DMS53 (cell line): ENCODE measurements at regions not wholly inside any gene's neighbourhood (a gene's known extent, or its start where the extent isn't known, plus 50 kb on each side); places are given as distances from the start of the nearest gene placed in this dataset.

Source experiments
- DNase-seq: peaks from one replicate; lab custom pipeline; 2025; lab: John Stamatoyannopoulos, UW

DNA sequence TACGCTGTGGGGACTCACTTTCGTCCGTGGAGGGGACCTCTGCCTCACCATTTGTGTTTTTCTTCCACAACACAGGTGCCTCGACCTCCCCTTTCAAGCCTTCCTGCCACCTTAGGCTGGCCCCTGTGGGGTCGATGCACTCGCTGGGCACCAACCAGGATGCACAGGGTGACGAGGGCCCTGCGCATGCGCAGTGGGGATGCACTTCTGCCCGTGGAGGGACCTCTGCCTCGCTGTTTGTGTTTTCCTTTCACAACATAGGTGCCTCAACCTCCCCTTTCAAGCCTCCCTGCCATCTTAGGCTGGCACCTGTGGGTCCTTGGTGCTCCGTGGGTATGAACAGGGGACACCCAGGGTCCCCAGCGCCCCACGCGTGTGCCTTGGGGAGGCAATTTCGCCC lies 356.8 kb downstream of the ALG10 start:
- peak; percentile 22 for DNase-seq

DNA sequence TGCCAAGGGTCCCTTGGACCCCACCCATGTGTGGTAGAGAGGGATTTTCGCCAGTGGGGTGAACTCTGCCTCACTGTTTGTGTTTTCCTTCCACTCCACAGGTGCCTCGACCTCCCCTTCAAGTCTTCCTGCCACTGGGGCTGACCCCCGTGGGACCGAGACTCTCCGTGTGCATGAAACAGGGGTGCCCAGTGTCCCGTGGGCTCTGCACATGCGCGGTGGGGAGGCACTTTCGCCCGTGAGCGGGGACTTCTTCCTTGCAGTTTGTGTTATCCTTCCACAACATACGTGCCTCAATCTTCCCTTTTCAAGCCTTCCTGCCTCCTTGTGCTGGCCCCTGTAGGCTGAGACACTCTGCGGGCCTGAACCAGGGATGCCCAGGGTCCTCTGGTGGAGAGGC lies 362.4 kb downstream of the ALG10 start:
- DNase-seq = no peak

DNA sequence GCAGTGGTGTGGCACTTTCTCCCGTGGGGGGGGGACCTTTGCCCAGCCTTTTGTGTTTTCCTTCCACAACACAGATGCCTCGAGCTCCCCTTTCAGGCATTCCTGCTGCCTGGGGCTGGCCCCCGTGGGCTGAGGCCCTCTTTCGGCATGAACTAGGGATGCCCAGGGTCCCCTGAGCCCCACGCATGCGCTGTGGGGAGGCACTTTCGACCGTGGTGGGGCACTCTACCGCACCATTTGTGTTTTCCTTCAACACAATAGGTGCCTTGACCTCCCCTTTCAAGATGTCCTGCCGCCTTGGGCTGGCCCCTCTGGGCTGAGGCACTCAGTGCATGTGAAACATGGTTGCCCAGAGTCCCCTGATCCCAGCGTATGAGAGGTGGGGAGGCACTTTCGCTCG lies 363.7 kb downstream of the ALG10 start:
- DNase-seq = no peak

DNA sequence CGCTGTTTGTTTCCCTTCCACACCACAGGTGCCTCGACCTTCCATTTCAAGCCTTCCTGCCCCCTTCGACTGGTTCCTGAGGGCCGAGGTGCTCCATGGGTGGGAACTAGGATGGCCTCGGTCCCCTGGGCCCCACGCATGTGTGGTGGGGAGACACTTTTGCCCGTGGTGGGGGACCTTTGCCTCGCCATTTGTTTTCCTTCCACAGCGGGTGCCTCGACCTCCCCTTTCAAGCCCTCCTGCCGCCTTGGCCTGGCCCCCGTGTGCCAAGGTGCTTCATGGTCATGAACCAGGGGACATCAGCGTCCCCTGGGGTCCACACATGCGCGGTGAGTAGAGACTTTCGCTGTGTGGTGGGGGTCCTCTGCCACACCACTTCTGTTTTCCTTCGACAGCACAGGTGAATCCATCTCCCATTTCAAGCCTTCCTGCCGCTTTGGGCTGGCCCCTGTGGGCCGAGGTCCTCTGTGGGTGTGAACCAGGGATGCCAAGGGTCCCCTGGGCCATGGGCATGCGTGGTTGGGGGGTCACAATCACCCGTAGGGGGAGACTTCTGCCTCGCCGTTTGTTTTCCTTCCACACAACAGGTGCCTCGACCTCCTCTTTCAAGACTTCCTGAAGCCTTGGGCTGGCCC lies 364.4 kb downstream of the ALG10 start:
- no peak for DNase-seq

- no peak for DNase-seq
Observed at GRCh38 chr12:34387711-34388635, 365.7 kb downstream of the ALG10 start.

- DNase-seq = no peak
Observed at GRCh38 chr12:34388636-34389377, 366.5 kb downstream of the ALG10 start.

DNA sequence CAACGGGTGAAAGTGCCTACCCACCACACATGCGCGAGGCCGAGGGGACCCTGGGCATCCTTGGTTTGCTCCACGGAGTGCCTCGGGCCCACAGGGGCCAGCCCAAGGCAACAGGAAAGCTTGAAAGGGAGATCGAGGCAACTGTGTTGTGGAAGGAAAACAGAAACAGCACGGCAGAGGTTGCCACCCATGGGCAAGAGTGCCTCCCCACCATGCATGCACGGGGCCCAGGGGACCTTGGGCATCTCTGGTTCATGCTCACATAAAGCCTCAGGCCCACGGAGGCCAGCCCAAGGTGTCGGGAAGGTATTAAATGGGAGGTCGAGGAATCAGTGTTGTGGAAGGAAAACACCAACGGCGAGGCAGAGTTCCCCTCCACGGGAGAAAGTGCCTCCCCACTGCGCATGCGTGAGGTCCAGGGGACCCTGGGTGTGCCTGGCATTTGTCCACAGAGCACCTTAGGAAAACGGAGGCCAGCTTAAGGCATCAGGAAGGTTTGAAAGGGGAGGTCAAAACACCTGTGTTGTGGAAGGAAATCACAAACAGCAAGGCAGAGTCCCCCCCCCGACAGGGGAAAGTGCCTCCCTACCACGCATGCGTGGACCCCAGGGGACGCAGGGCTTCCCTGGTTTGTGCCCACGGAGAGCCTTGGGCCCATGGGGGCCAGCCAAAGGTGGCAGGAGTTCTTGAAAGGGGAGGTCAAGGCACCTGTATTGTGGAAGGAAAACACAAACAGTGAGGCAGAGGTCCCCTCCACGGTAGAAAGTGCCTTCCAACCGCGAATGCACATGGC lies 367.3 kb downstream of the ALG10 start:
- DNase-seq = no peak

DNA sequence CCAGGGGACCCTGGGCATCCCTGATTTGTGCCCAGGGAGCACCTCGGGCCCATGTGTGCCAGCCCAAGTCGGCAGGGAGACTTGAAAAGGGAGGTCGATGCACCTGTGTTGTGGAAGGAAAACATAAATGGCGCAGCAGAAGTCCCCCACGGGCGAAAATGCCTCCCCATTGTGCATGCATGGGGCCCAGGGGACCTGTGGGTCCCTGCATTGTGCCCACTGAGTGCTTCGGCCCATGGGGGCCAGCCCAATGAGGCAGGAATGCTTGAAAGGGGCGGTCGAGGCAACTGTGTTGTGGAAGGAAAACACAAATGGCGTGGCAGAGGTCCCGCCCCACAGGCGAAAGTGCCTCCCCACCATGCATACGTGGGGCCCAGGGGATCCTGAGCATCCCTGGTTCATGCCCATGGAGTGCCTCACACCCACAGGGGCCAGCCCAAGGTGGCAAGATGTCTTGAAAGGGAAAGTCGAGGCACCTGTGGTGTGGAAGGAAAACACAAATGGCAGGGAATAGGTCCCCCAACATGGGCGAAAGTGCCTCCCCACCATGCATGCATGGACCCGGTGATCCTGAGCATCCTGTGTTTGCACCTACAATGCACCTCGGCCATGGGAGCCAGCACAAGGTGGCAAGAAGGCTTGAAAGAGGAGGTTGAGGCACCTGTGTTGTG lies 368.0 kb downstream of the ALG10 start:
- DNase-seq = no peak

DNA sequence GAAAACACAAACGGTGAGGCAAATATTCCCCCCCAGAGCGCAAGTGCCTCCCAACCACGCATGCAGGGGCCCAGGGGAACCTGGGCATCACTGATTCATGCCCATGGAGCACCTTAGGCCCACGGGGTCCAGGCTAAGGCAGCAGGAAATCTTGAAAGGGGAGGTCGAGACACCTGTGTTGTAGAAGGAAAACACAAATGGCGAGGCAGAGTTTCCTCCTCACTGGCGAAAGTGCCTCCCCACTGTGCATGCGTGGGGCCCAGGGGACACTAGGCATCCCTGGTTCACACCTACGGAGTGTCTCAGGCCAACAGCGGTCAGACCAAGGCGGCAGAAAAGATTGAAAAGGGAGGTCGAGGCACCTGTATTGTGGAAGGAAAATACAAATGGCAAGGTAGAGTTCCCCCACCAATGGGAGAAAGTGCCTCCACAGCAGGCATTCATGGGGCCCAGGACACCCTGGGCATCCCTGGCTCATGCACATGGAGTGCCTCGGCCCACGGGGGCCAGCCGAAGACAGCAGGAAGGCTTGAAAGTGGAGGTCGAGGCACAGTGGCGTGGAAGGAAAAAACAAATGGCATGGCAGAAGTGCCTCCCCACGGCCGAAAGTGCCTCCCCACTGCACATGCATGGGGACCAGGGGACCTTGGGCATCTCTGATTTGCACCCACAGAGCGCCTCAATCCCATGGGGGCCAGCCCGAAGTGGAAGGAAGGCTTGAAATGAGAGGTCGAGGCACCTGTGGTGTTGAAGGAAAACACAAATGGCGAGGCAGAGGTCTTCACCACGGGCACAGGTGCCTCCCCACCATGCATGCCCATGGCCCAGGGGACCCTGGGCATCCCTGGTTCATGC lies 368.8 kb downstream of the ALG10 start:
- DNase-seq = no peak

DNA sequence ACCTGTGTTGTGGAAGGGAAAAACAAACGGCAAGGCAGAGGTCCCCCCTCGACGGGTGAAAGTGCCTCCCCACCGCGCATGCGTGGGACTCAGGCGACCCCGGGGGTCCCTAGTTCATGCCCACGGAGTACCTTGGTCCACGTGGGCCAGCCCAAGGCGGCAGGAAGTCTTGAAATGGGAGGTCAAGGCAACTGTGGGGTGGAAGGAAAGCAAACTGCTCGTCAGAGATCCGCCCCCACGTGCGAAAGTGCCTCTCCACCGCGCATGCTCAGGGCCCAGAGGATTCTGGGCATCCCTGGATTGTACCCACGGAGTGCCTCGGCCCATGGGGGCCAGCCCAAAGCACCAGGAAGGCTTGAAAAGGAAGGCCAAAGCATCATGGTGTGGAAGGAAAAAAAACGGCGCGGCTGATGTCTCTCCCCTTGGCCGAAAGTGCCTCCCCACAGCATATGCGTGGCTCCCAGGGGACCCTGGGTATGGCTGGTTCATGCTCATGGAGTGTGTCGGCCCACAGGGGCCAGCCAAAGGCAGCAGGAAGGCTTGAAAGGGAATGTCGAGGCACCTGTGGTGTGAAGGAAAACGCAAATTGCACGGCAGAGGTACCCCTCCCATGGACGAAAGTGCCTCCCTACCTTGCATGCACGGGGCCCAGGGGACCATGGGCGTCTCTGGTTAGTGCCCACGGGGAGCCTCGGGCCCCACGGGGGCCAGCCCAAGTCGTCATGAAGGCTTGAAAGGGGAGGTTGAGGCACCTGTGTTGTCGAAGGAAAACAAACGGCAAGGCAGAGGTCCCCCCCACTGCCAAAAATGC lies 369.7 kb downstream of the ALG10 start:
- DNase-seq = no peak

DNA sequence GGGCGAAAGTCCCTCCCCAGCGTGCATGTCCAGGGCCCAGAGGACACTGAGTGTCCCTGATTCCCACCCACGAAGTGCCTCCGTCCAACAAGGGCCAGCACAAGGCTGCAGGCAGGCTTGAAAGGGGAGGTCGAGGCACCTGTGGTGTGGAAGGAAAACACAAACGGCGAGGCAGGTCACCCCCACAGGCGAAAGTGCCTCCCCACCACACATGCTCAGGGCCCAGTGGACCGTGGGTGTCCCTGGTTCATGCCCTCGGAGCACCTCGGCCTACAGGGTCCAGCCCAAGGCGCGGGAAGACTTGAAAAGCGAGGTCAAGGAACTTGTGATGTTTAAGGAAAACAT lies 370.4 kb downstream of the ALG10 start:
- DNase-seq = no peak

DNA sequence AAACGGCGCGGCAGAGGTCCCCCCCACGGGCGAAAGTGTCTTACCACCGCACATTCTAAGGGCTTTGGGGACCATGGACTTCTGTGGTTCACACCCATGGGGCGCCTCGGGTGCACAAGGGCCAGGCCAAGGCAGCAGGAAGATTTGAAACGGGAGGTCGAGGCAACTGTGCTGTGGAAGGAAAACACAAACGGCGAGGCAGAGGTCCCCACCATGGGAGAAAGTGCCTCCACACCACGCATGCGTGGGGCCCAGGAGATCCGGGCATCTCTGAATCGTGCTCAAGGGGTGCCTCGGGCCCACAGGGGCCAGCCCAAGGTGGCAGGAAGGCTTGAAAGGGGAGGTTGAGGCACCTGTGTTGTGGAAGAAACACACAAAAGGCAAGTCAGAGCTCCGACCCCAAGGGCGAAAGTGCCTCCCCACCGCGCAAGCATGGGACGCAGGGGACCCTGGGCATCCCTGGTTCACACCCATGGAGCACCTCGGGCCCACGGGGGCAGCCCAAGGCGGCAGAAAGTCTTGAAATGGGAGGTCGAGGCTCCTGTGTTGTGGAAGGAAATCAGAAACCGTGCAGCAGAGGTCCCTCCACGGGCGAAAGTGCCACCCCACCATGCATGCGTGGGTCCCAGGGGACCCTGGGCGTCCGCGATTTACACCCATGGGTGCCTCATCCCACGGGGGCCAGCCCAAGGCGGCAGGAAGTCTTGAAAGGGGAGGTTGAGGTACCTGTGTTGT lies 371.0 kb downstream of the ALG10 start:
- no peak for DNase-seq

GRCh38 chr12:34393821-34394150 lies 371.5 kb downstream of the ALG10 start:
- no peak for DNase-seq

DNA sequence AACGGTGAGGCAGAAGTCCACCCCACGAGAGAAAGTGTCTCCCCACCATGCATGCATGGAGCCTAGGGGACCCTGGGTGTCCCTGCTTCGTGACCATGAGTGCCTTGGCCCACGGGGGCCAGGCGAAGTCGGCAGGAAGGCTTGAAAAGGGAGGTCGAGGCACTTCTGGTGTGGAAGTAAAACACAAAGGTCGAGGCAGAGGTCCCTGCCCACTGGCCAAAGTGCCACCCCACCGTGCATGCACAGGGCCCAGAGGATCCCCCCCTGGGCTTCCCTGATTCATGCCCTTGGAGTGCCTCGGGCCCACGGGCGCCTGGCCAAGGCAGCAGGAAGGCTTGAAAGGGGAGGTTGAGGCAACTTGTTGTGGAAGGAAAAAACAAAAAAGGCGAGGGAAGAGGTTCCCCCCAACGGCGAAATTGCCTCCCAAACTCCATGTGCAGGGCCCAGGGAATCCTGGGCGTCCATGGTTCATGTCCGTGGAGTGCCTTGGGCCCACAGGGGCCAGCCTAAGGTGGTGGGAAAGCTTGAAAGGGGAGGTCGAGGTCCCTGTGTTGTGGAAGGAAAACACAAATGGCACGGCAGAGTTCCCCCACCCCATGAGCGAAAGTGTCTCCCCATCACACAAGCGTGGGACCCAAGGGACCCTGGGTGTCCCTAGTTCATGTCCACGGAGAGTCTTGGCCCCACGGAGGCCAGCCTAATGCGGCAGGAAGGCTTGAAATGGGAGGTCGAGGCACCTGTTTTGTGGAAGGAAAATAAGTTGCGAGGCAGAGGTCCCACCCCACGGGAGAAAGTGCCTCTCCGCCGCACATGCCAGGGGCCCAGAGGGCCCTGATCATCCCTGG lies 372.1 kb downstream of the ALG10 start:
- DNase-seq = no peak

GRCh38 chr12:34395056-34396005 lies 373.0 kb downstream of the ALG10 start:
- no peak for DNase-seq

DNA sequence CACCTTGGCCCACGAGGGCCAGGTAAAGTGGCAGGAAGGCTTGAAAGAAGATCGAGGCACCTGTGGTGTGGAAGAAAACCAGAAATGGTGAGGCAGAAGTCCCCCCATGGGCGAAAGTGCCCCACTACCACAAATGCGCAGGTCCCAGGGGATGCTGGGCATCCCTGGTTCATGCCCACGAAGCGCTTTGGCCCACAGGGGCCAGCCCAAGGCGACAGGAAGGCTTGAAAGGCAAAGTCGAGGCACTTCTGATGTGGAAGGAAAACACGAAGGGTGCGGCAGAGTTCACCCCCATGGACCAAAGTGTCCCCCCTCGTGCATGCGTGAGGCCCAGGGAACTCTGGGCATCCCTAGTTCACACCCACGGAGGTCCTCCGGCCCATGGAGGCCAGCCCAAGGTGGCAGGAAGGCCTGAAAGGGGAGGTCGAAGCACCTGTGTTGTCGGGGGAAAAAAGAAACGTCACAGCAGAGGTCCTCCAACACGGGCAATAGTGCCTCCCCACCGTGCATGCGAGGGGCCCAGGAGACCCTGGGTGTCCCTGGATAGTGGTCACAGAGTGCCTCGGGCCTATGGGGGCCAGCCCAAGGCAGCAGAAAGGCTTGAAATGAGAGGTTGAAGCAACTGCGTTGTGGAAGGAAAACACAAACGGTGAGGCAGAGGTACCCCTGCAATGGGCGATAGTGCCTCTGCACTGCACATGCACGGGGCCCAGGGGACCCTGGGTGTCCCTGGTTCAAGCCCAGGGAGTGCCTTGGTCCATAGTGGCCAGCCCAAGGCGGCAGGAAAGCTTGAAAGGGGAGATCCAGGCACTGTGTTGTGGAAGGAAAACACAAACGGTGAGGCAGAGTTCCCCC lies 373.9 kb downstream of the ALG10 start:
- no peak for DNase-seq
